GM21717 (cell line): ENCODE measurements at regions not wholly inside any gene's neighbourhood (a gene's known extent, or its start where the extent isn't known, plus 50 kb on each side); places are given as distances from the start of the nearest gene placed in this dataset.

Source experiments
- ATAC-seq: cut with Tn5 transposase; IDR thresholded peaks from one replicate; pipeline ENCODE4 v1.9.1; 2021; ENCODE audit warnings: mild to moderate bottlenecking, moderate library complexity; ENCODE audit not compliant: unreplicated experiment

GRCh38 chr15:70180186-70180875, 82.6 kb upstream of the TLE3 start:
- ATAC-seq: no peak

GRCh38 chr15:70179309-70179892, 81.7 kb upstream of the TLE3 start:
- no peak for ATAC-seq

- ATAC-seq: no peak
These were observed 80.8 kb upstream of the TLE3 start for GRCh38 chr15:70178335-70179084.

GRCh38 chr15:70172566-70173225, 75.0 kb upstream of the TLE3 start:
- ATAC-seq: no peak

GRCh38 chr15:70172124-70172523, 74.4 kb upstream of the TLE3 start:
- ATAC-seq: no peak

GRCh38 chr15:70171256-70171886, 73.7 kb upstream of the TLE3 start:
- ATAC-seq: no peak

- ATAC-seq: no peak
These were observed 72.5 kb upstream of the TLE3 start for GRCh38 chr15:70170096-70170699.

GRCh38 chr15:70169147-70169546, 71.4 kb upstream of the TLE3 start:
- ATAC-seq: no peak

- no peak for ATAC-seq
These were observed 69.4 kb upstream of the TLE3 start for GRCh38 chr15:70167155-70167554.

- no peak for ATAC-seq
These were observed 68.9 kb upstream of the TLE3 start for GRCh38 chr15:70166506-70167087.

GRCh38 chr15:70165716-70166284, 68.1 kb upstream of the TLE3 start:
- no peak for ATAC-seq

- ATAC-seq: no peak
These were observed 67.4 kb upstream of the TLE3 start for GRCh38 chr15:70164910-70165715.

GRCh38 chr15:70164156-70164900, 66.6 kb upstream of the TLE3 start:
- no peak for ATAC-seq

GRCh38 chr15:70160803-70161565, 63.3 kb upstream of the TLE3 start:
- no peak for ATAC-seq

- no peak for ATAC-seq
These were observed 62.5 kb upstream of the TLE3 start for GRCh38 chr15:70160267-70160666.

GRCh38 chr15:70159713-70160009, 61.9 kb upstream of the TLE3 start:
- ATAC-seq: no peak

- ATAC-seq: no peak
These were observed 61.4 kb upstream of the TLE3 start for GRCh38 chr15:70159001-70159712.
